Loucy (cell line): ENCODE measurements at regions not wholly inside any gene's neighbourhood (a gene's known extent, or its start where the extent isn't known, plus 50 kb on each side); places are given as distances from the start of the nearest gene placed in this dataset.

Source experiments
- H2AFZ ChIP-seq: fragments of 200-600 bp; sonication (generic); 2 replicates; pipeline ENCODE4 v1.6.0; 2016; ENCODE audit warnings: antibody characterized with exemption, mild to moderate bottlenecking, low read length, moderate library complexity
- H3F3A ChIP-seq: fragments of 200-600 bp; 2 replicates; pipeline ENCODE4 v1.6.0; 2016; ENCODE audit warnings: antibody characterized with exemption, low read depth, mild to moderate bottlenecking
- H3K27me3 ChIP-seq: fragments of 200-600 bp; sonication (generic); 2 replicates; pipeline ENCODE4 v1.6.1; 2014; ENCODE audit warnings: low read length, mild to moderate bottlenecking; ENCODE audit not compliant: insufficient read depth, poor library complexity, severe bottlenecking
- H3K36me3 ChIP-seq: fragments of 200-600 bp; sonication (generic); 2 replicates; pipeline ENCODE4 v1.6.1; 2016; ENCODE audit warnings: low read length; ENCODE audit not compliant: insufficient read depth
- H3K4me1 ChIP-seq: fragments of 200-600 bp; sonication (generic); 2 replicates; pipeline ENCODE4 v1.5.1; 2014; ENCODE audit warnings: low read length, mild to moderate bottlenecking; ENCODE audit not compliant: insufficient read depth, poor library complexity, severe bottlenecking
- H3K4me2 ChIP-seq: fragments of 200-600 bp; sonication (generic); 2 replicates; pipeline ENCODE4 v1.6.0; 2014; ENCODE audit warnings: antibody characterized with exemption, low read length, low read depth, mild to moderate bottlenecking; ENCODE audit not compliant: poor library complexity, severe bottlenecking
- H3K4me3 ChIP-seq: fragments of 200-600 bp; sonication (generic); 2 replicates; pipeline ENCODE4 v1.5.1; 2014; ENCODE audit warnings: low read length, mild to moderate bottlenecking, mixed read lengths; ENCODE audit not compliant: poor library complexity, severe bottlenecking
- H3K79me2 ChIP-seq: fragments of 200-600 bp; sonication (generic); 2 replicates; pipeline ENCODE4 v1.6.1; 2014; ENCODE audit warnings: low read length; ENCODE audit not compliant: insufficient read depth
- H3K9ac ChIP-seq: fragments of 200-600 bp; sonication (generic); 2 replicates; pipeline ENCODE4 v1.6.0; 2014; ENCODE audit warnings: mild to moderate bottlenecking, low read depth, low read length, moderate library complexity; ENCODE audit not compliant: poor library complexity, severe bottlenecking
- H3K9me2 ChIP-seq: fragments of 200-600 bp; sonication (generic); replicated peaks from 2 replicates; pipeline ENCODE4 v1.6.1; 2016; ENCODE audit warnings: low read depth, low read length, mixed read lengths
- H3K9me3 ChIP-seq: fragments of 200-600 bp; sonication (generic); 2 replicates; pipeline ENCODE4 v1.6.1; 2014; ENCODE audit warnings: mild to moderate bottlenecking, antibody characterized with exemption, low read length, low read depth; ENCODE audit not compliant: insufficient read depth
- H4K20me1 ChIP-seq: fragments of 200-600 bp; sonication (generic); 2 replicates; pipeline ENCODE4 v1.6.0; 2014; ENCODE audit warnings: antibody characterized with exemption, low read length, mild to moderate bottlenecking; ENCODE audit not compliant: insufficient read depth, poor library complexity, severe bottlenecking
- CTCF ChIP-seq: fragments of 200-600 bp; sonication (generic); conservative IDR thresholded peaks from 2 replicates; pipeline ENCODE4 v1.5.1; 2014; ENCODE audit warnings: mild to moderate bottlenecking, antibody characterized with exemption, low read length
- EZH2phosphoT487 ChIP-seq: fragments of 200-600 bp; IDR thresholded peaks from 2 replicates; pipeline ENCODE4 v1.6.1; 2018; ENCODE audit warnings: antibody characterized with exemption, mild to moderate bottlenecking, moderate library complexity, borderline replicate concordance

- Histone ChIP-seq H3K27me3 (no peaks in the 10 kb centered on the region), H3K4me2 (no peak overlapping the region), H3K4me1 (no peaks in the 10 kb centered on the region), H3K4me3 (no peak overlapping the region), H2AFZ (no peak overlapping the region), H3K36me3 (no peaks in the 10 kb centered on the region), H3K9me2 (no peaks in the 10 kb centered on the region), H4K20me1 (no peaks in the 10 kb centered on the region), H3K79me2 (no peaks in the 10 kb centered on the region), H3K9ac (no peak overlapping the region), H3F3A (no peaks in the 10 kb centered on the region), H3K9me3 (no peaks in the 10 kb centered on the region)
- no peak for TF ChIP-seq CTCF
- TF ChIP-seq EZH2phosphoT487 = no peak
Measured at GRCh38 chr20:59421089-59421488, 120.7 kb downstream of the EDN3 start.

- H3K9ac ChIP-seq = no peak overlapping the region
- no peaks in the 10 kb centered on the region for H3K36me3 ChIP-seq
- H3K4me1 ChIP-seq = no peaks in the 10 kb centered on the region
- TF ChIP-seq CTCF (no peak), EZH2phosphoT487 (no peak)
- no peaks in the 10 kb centered on the region for H3K9me3 ChIP-seq
- no peaks in the 10 kb centered on the region for H3K9me2 ChIP-seq
- no peak overlapping the region for H2AFZ ChIP-seq
- no peaks in the 10 kb centered on the region for H3F3A ChIP-seq
- H3K4me3 ChIP-seq = no peak overlapping the region
- H4K20me1 ChIP-seq = no peaks in the 10 kb centered on the region
- H3K4me2 ChIP-seq = no peak overlapping the region
- H3K79me2 ChIP-seq = no peaks in the 10 kb centered on the region
- no peaks in the 10 kb centered on the region for H3K27me3 ChIP-seq
Measured at GRCh38 chr20:59421920-59422637, 121.7 kb downstream of the EDN3 start.

- Histone ChIP-seq H3K9ac (no peak overlapping the region), H3K36me3 (no peaks in the 10 kb centered on the region), H3K9me2 (no peaks in the 10 kb centered on the region), H3K79me2 (no peaks in the 10 kb centered on the region), H2AFZ (no peak overlapping the region), H3K9me3 (no peaks in the 10 kb centered on the region), H3K27me3 (no peaks in the 10 kb centered on the region), H3F3A (no peaks in the 10 kb centered on the region), H3K4me1 (no peaks in the 10 kb centered on the region), H4K20me1 (no peaks in the 10 kb centered on the region), H3K4me3 (no peak overlapping the region), H3K4me2 (no peak overlapping the region)
- TF ChIP-seq CTCF (no peak), EZH2phosphoT487 (no peak)
Measured at GRCh38 chr20:59422872-59423544, 122.6 kb downstream of the EDN3 start.
